ENCODE measurements at regions not wholly inside any gene's neighbourhood (a gene's known extent, or its start where the extent isn't known, plus 50 kb on each side); places are given as distances from the start of the nearest gene placed in this dataset.

GRCh38 chr10:92778091-92778490 lies 70.2 kb upstream of the EXOC6 start:
- Histone ChIP-seq H3K27me3 (replicated peaks; ENCODE audit: control insufficient read depth, insufficient read depth, low read length) (no peaks in the 10 kb centered on the region), H3K36me3 (ENCODE audit: control insufficient read depth, insufficient read depth, low read length) (no peaks in the 10 kb centered on the region), H3K4me3 (replicated peaks; ENCODE audit: low read depth, low read length) (no peak overlapping the region)
- no peak for TF ChIP-seq CTCF (IDR thresholded peaks at IDR 0.05; ENCODE audit: insufficient read depth, low read length, poor library complexity, severe bottlenecking)
- DNase-seq (ENCODE audit: extremely low read depth, insufficient read length): no peak

GRCh38 chr10:92785118-92785517 lies 63.2 kb upstream of the EXOC6 start:
- TF ChIP-seq CTCF (IDR thresholded peaks at IDR 0.05; ENCODE audit: insufficient read depth, low read length, poor library complexity, severe bottlenecking): no peak
- no peak for DNase-seq (ENCODE audit: extremely low read depth, insufficient read length)
- Histone ChIP-seq H3K27me3 (replicated peaks; ENCODE audit: control insufficient read depth, insufficient read depth, low read length) (no peaks in the 10 kb centered on the region; the same call in 1 of the 2 replicates), H3K36me3 (ENCODE audit: control insufficient read depth, insufficient read depth, low read length) (no peaks in the 10 kb centered on the region), H3K4me3 (replicated peaks; ENCODE audit: low read depth, low read length) (no peak overlapping the region)

- no peak overlapping the region for H3K4me3 ChIP-seq (replicated peaks; ENCODE audit: low read depth, low read length)
- DNase-seq (ENCODE audit: extremely low read depth, insufficient read length): peak; percentile 5
Measured at GRCh38 chr10:92787557-92788152, 60.7 kb upstream of the EXOC6 start.

GRCh38 chr10:92789067-92789466 lies 59.3 kb upstream of the EXOC6 start:
- H3K4me3 ChIP-seq (replicated peaks; ENCODE audit: low read depth, low read length): no peak overlapping the region
- peak; percentile 15 for DNase-seq (ENCODE audit: extremely low read depth, insufficient read length)
- no peak for TF ChIP-seq CTCF (IDR thresholded peaks at IDR 0.05; ENCODE audit: insufficient read depth, low read length, poor library complexity, severe bottlenecking)
- no peaks in the 10 kb centered on the region; the same call in 1 of the 2 replicates for H3K27me3 ChIP-seq (replicated peaks; ENCODE audit: control insufficient read depth, insufficient read depth, low read length)
- no peaks in the 10 kb centered on the region for H3K36me3 ChIP-seq (ENCODE audit: control insufficient read depth, insufficient read depth, low read length)

More at GRCh38 chr10:92787557-92788152, 60.7 kb upstream of the EXOC6 start:
- Histone ChIP-seq H3K36me3 (ENCODE audit: control insufficient read depth, insufficient read depth, low read length) (no peaks in the 10 kb centered on the region), H3K27me3 (replicated peaks; ENCODE audit: control insufficient read depth, insufficient read depth, low read length) (no peaks in the 10 kb centered on the region; the same call in 1 of the 2 replicates)
- no peak for TF ChIP-seq CTCF (IDR thresholded peaks at IDR 0.05; ENCODE audit: insufficient read depth, low read length, poor library complexity, severe bottlenecking)

GRCh38 chr10:92789786-92790185 lies 58.5 kb upstream of the EXOC6 start:
- H3K4me3 ChIP-seq (replicated peaks; ENCODE audit: low read depth, low read length): no peak overlapping the region
- no peak for DNase-seq (ENCODE audit: extremely low read depth, insufficient read length)
- H3K36me3 ChIP-seq (ENCODE audit: control insufficient read depth, insufficient read depth, low read length): no peaks in the 10 kb centered on the region
- TF ChIP-seq CTCF (IDR thresholded peaks at IDR 0.05; ENCODE audit: insufficient read depth, low read length, poor library complexity, severe bottlenecking): no peak
- H3K27me3 ChIP-seq (replicated peaks; ENCODE audit: control insufficient read depth, insufficient read depth, low read length): no peaks in the 10 kb centered on the region; the same call in 1 of the 2 replicates

- no peak overlapping the region for H3K4me3 ChIP-seq (replicated peaks; ENCODE audit: low read depth, low read length)
- no peak for DNase-seq (ENCODE audit: extremely low read depth, insufficient read length)
- no peaks in the 10 kb centered on the region; the same call in 1 of the 2 replicates for H3K27me3 ChIP-seq (replicated peaks; ENCODE audit: control insufficient read depth, insufficient read depth, low read length)
- H3K36me3 ChIP-seq (ENCODE audit: control insufficient read depth, insufficient read depth, low read length): no peaks in the 10 kb centered on the region
- TF ChIP-seq CTCF (IDR thresholded peaks at IDR 0.05; ENCODE audit: insufficient read depth, low read length, poor library complexity, severe bottlenecking): no peak
Measured at GRCh38 chr10:92790440-92790839, 57.9 kb upstream of the EXOC6 start.

All from GM06990 (cell line).